ENCODE measurements at regions not wholly inside any gene's neighbourhood (a gene's known extent, or its start where the extent isn't known, plus 50 kb on each side); places are given as distances from the start of the nearest gene placed in this dataset.

GRCh38 chr12:84601483-84601882 lies 311.1 kb downstream of the SLC6A15 start:
- DNase-seq = no peak
- no peak for ATAC-seq

DNA sequence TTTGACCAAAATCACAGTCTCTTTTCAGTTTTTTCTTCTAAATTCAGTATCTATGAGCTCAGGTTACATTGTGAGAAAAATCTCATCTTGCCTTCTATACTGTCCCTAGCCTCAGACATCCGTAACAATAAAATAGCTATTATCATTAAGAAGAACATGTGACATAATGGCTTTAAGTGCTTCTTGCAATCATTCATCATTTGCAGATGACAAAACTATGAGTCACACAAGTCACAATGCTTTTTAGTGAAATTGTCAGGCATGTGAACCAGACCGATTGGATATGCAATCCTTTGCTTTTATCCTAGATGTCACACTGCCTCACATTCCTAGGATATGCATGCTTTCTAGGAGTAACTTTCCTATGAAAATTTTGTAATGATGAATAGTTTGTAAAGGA lies 313.1 kb downstream of the SLC6A15 start:
- DNase-seq = no peak
- no peak for ATAC-seq

GRCh38 chr12:84596266-84596665 lies 316.3 kb downstream of the SLC6A15 start:
- DNase-seq = no peak

GRCh38 chr12:84594157-84594556 lies 318.4 kb downstream of the SLC6A15 start:
- no peak for ATAC-seq
- no peak for DNase-seq

More at GRCh38 chr12:84596266-84596665, 316.3 kb downstream of the SLC6A15 start:
- ATAC-seq = no peak

- ATAC-seq = no peak
- no peak for DNase-seq
Measured at GRCh38 chr12:84585776-84586395, 326.7 kb downstream of the SLC6A15 start.

DNA sequence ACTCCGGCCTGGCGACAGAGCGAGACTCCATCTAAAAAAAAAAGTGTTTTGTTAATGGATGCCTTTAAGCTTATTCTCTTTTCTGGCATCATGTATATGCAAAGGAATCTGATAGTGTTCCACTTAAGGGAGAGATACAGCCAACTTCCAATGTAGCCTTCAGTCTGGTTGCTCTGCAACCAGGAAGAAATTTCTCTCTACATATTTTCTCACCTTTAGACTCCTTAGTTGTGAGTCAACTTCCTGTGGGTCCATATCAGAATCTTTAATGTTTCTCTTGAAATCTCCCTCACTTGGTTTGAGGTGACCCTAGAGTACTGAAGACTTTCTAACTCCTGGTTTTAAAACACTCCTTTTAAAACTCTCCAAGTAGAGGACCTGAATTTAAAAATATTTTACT lies 340.4 kb downstream of the SLC6A15 start:
- no peak for DNase-seq
- no peak for ATAC-seq

- ATAC-seq = no peak
- DNase-seq = no peak
Measured at GRCh38 chr12:84562331-84562730, 350.3 kb downstream of the SLC6A15 start.

DNA sequence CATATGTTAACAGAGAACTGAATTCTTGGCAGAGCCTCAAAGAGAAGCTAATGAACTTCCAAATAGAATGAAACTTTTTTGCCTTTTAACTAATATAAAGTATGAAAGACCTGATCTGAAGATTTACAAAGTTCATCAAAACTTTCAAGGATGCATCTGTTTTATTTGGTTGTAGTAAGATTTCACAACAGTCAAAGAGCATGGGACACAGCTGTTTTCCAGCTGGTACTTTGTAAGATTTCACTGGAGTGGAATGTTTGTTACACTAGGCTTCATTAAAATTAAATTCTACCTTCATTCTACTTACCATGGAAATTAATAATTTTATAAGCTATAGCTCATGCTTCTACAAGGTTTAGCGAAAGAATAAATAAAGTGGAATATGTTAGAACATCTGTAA lies 351.2 kb downstream of the SLC6A15 start:
- DNase-seq (no peak), ATAC-seq (no peak)

DNA sequence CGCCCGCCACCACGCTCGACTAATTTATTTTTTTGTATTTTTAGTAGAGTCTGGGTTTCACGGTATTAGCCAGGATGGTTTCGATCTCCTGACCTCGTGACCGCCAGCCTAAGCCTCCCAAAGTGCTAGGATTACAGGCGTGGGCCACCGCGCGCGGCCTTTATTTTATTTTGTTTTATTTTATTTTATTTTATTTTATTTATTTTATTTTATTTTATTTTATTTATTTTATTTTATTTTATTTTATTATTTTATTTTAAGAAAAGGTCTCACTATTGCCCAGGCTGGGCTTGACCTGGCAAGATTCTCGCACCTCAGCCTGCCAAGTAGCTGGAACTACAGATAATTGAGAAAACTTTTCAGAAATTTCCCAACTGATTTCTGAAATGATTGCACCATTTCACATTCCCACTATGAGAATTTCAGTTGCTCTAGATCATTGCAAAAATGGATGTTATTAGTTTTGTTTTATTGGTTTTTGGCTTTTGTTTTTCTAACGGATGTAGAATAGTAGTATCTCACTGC lies 358.3 kb downstream of the SLC6A15 start:
- ATAC-seq (no peak), DNase-seq (no peak)

DNA sequence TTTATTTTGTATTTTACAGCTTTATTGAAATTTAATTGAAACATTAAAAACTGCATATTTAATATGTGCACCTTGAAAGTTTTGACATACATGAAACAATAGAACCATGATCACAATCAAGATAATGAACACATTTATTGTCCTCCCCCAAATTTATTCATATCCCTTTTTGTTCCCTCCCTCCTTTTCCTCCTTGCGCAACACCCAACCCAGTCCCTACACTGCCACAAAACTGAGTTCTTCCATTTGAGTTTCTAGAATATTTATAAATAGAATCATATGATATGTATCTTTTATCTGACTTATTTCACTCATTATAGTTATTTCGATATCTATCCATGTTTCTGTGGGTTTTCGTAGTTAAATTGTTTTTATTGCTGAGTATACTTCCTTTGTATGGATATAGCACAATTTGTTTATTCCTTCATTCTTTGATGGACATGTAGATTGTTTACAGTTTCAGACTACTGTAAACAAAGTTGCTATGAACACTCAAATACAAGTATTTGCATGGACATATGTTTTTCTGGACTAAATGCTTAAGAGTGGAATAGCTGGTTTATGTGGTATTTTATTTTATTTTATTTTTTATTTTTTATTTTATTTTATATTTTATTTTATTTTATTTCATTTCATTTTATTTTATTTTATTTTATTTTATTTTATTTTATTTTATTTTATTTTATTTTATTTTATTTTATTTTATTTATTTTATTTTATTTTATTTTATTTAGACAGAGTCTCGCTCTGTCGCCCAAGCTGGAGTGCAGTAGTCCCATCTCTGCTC lies 359.1 kb downstream of the SLC6A15 start:
- no peak for ATAC-seq

DNA sequence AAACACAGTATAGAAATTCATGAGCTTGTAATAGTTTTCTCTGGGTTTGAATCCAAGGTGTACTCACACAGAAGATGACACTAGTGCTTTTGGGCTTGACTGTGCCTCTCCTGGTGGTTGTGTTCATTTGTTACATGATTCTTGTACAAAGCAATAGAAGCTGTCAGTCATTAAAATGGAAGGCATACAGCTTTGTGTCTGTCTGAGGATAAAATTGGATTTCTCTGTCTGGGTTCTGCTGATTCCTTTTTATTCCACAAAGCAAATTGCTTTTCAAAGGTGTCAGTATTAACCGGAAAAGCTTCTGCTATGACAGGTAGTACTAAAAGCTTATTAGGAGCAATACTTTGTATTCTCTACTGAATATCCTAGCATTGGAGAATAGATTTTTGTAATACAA lies 361.2 kb downstream of the SLC6A15 start:
- ATAC-seq = no peak
- no peak for DNase-seq

More for the DNA sequence above, 359.1 kb downstream of the SLC6A15 start:
- DNase-seq = no peak

- DNase-seq (no peak), ATAC-seq (no peak)
Measured at GRCh38 chr12:84550518-84550917, 362.1 kb downstream of the SLC6A15 start.

- no peak for DNase-seq
- ATAC-seq = no peak
Measured at GRCh38 chr12:84542289-84542688, 370.3 kb downstream of the SLC6A15 start.

DNA sequence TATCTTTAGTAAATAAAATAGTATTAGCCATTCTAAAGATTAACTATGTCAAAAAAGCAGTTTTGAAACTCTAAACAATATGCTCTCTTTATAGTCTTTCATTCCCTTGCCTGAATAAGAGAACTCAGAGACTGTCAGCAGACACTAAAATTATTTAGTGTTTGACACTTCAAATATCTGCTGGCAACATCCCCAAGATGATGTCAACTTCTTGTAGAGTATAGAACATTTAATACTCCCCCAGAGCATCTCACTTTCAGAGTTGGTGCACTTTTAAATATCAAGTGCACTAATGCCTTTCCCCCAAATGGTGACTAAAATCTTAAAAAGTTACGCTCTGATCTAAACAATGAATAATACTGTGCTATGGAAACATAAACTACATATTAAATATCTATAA lies 374.9 kb downstream of the SLC6A15 start:
- ATAC-seq = no peak
- DNase-seq = no peak

GRCh38 chr12:84512751-84513150 lies 399.8 kb downstream of the SLC6A15 start:
- DNase-seq (no peak), ATAC-seq (no peak)

DNA sequence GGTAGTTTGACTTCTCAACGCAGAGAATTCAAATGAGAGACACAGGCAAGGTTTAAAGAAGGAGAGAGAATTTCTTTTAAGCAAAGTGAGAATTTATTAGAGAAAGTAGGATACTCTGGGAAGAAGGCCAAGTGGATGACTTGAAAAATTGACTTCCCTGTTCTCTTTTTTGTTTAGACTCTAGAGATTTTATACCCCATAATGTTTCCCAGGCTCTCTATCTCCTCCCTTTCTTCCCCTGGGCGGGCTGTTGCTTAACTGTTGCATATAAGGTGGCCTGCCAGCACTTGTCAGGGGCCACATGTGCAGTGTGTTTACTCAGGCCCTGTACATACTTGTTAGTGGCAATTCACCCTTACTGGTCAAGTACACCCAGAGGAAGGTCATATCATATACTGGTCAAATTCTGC lies 403.7 kb downstream of the SLC6A15 start:
- DNase-seq (no peak), ATAC-seq (peak; percentile 49)

- ATAC-seq = no peak
- no peak for DNase-seq
Measured at GRCh38 chr12:84507956-84508850, 404.4 kb downstream of the SLC6A15 start.

DNA sequence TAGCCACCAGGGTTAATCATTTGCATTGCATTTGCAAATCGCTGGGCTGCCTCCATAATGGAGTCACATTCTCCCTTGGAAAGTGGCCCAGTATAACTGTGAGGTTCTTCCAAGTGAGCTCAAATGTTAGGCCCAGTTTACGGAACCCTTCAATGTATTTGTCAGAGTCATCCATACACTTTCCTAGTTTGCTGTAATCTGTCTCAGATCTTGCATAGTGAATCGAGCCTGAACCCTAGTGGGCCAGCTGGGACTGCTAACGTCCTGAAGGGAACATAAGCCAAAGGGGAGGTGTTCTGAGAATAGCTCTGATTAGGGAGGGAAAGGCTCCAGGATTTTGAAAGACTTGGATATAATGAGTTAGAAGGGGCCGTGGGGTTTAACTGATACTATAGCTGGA lies 406.3 kb downstream of the SLC6A15 start:
- DNase-seq (no peak), ATAC-seq (no peak)

DNA sequence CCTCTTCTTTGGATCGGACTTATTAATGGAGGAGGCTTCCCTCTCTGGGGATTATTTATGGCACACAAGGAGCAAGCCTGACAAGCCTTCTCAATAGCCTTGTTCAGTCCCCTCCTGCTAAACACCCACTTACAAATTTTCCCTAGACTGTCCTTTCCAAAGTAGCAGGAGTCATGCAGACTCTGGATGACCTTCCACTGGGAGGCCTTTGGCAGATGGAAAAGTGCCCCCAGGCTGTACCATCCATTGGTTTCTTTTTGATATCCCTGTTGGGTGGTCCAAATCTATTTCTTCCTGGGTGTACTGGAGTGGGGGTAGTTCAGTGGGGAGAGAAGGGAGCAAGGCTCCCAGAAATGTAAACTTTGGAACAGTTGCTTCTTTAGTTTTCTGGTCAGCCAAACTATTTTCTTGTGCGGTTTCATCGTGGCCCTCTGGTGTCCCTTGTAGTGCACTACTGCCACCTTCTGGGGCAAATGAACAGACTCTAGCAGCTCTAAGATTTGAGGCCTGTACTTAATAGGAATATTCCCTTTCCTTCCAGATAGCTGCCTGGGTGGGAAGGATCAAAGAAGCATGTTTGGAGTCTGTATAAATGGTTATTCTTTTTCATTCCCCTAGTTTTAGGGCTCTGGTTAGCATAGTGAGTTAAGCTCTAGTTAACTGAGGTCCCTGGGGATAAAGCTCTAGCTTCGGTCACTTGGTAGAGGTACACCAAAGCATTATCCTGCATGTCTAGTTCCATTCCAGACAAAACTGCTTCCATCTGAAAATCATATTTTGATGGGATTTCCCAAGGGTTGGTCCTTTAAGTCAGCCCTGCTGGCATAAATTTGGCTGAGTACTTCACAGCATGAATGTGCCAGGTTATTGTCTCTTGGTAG lies 409.5 kb downstream of the SLC6A15 start:
- DNase-seq = peak; percentile 26
- ATAC-seq = no peak

- DNase-seq = no peak
- no peak for ATAC-seq
Measured at GRCh38 chr12:84502180-84502860, 410.3 kb downstream of the SLC6A15 start.

DNA sequence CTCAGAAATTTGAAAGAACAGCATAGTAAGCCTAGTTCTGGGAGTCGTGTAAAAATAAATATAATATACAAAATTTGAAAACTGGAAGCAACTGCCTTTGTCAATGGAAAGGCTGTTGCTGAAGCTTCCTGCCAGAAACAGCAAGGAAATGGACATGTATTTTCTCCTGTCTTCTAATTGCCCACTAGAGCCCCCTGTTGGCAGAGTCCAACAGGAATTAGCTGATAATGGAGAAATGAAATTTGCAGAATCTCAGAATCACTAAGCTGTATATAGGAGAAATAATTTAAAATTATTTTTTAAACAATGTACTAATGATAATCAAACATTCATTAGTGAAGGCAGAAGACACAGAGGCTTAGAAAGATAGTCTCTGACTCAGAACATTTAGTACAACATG lies 414.8 kb downstream of the SLC6A15 start:
- ATAC-seq (no peak), DNase-seq (no peak)
